Fibroblast of lung (primary cell): ENCODE measurements at regions not wholly inside any gene's neighbourhood (a gene's known extent, or its start where the extent isn't known, plus 50 kb on each side); places are given as distances from the start of the nearest gene placed in this dataset.

Source experiments
- DNase-seq, 2 donors: peaks; one replicate each; pipeline versions ENCODE4 v3.0.0 to v3.0.0-alpha.2; 2010; ENCODE audit warnings: low read depth in 2 of 2
- H2AFZ ChIP-seq: 2 replicates; pipeline ENCODE4 v1.5.1; 2012; ENCODE audit warnings: low read length, control low read depth, inconsistent platforms
- H3K27ac ChIP-seq: 2 replicates; pipeline ENCODE4 v1.5.1; 2011; ENCODE audit warnings: low read length, control low read depth; ENCODE audit not compliant: insufficient read depth
- H3K27me3 ChIP-seq: 2 replicates; pipeline ENCODE4 v1.5.1; 2011; ENCODE audit warnings: mild to moderate bottlenecking, low read length; ENCODE audit not compliant: control insufficient read depth, insufficient read depth
- H3K36me3 ChIP-seq: 2 replicates; pipeline ENCODE4 v1.5.1; 2011; ENCODE audit warnings: low read length; ENCODE audit not compliant: control insufficient read depth, insufficient read depth
- H3K4me1 ChIP-seq: 2 replicates; pipeline ENCODE4 v1.5.1; 2011; ENCODE audit warnings: low read length; ENCODE audit not compliant: control insufficient read depth, insufficient read depth; ENCODE audit errors: extremely low read depth
- H3K4me2 ChIP-seq: 2 replicates; pipeline ENCODE4 v1.5.1; 2011; ENCODE audit warnings: low read length, control low read depth; ENCODE audit not compliant: insufficient read depth; ENCODE audit errors: extremely low read depth
- H3K4me3 ChIP-seq, 4 experiments: fragments of 200-600 bp in 1 of 4; sonication (generic) in 1 of 4; replicated peaks in 1 of 4; 2 replicates each; pipeline ENCODE4 v1.5.1; 2011 to 2016; ENCODE audit warnings: low read length in 4 of 4, low read depth in 3 of 4, mild to moderate bottlenecking in 3 of 4, control low read depth in 2 of 4, inconsistent platforms in 1 of 4, mixed read lengths in 1 of 4; ENCODE audit not compliant: insufficient read depth in 1 of 4; ENCODE audit errors: control extremely low read depth in 1 of 4
- H3K79me2 ChIP-seq: 2 replicates; pipeline ENCODE4 v1.5.1; 2012; ENCODE audit warnings: mild to moderate bottlenecking, low read length, inconsistent platforms; ENCODE audit not compliant: control insufficient read depth, insufficient read depth
- H3K9ac ChIP-seq: 2 replicates; pipeline ENCODE4 v1.5.1; 2011; ENCODE audit warnings: mild to moderate bottlenecking, low read length, control low read depth; ENCODE audit not compliant: insufficient read depth
- H3K9me3 ChIP-seq: 2 replicates; pipeline ENCODE4 v1.5.1; 2012; ENCODE audit warnings: low read depth, low read length; ENCODE audit not compliant: control insufficient read depth, insufficient read depth
- H4K20me1 ChIP-seq: 2 replicates; pipeline ENCODE4 v1.5.1; 2011; ENCODE audit warnings: low read length; ENCODE audit not compliant: control insufficient read depth, insufficient read depth; ENCODE audit errors: extremely low read depth
- CTCF ChIP-seq, 2 donors: IDR thresholded peaks in 1 of 2; conservative IDR thresholded peaks in 1 of 2; 1 replicate in 1 of 2; 2 replicates in 1 of 2; pipeline ENCODE4 v1.5.1; 2011 to 2012; ENCODE audit warnings: low read length in 2 of 2, control low read depth in 1 of 2, inconsistent platforms in 1 of 2, low read depth in 1 of 2, mild to moderate bottlenecking in 1 of 2
- EZH2 ChIP-seq: IDR thresholded peaks from 2 replicates; pipeline ENCODE4 v1.5.1; 2012; ENCODE audit warnings: low read length, control low read depth, mild to moderate bottlenecking; ENCODE audit errors: missing control alignments

GRCh38 chr9:75642522-75642921 lies 248.0 kb upstream of the PCSK5 start:
- DNase-seq: no peak
- H4K20me1 ChIP-seq: no peaks in the 10 kb centered on the region
- H3K4me1 ChIP-seq: no peaks in the 10 kb centered on the region
- no peak overlapping the region for H3K27ac ChIP-seq
- H3K4me2 ChIP-seq: no peak overlapping the region
- H3K79me2 ChIP-seq: no peaks in the 10 kb centered on the region
- no peak overlapping the region for H3K4me3 ChIP-seq
- H3K36me3 ChIP-seq: no peaks in the 10 kb centered on the region
- no peak overlapping the region for H3K9ac ChIP-seq
- H2AFZ ChIP-seq: no peak overlapping the region
- H3K9me3 ChIP-seq: no peaks in the 10 kb centered on the region
- TF ChIP-seq CTCF (conservative IDR thresholded peaks at IDR 0.05 in 1 of 2, IDR thresholded peaks at IDR 0.05 in 1 of 2; ENCODE audit: low read depth in 1 of 2, low read length in 2 of 2) (no peak), EZH2 (no peak)
- no peaks in the 10 kb centered on the region for H3K27me3 ChIP-seq

GRCh38 chr9:75644649-75645048 lies 245.8 kb upstream of the PCSK5 start:
- H3K79me2 ChIP-seq: no peaks in the 10 kb centered on the region
- H3K27ac ChIP-seq: no peak overlapping the region
- no peaks in the 10 kb centered on the region for H3K27me3 ChIP-seq
- TF ChIP-seq EZH2 (no peak), CTCF (conservative IDR thresholded peaks at IDR 0.05 in 1 of 2, IDR thresholded peaks at IDR 0.05 in 1 of 2; ENCODE audit: low read depth in 1 of 2, low read length in 2 of 2) (no peak)
- H3K9me3 ChIP-seq: no peaks in the 10 kb centered on the region
- no peaks in the 10 kb centered on the region for H3K4me1 ChIP-seq
- DNase-seq: no peak
- H3K9ac ChIP-seq: no peak overlapping the region
- no peaks in the 10 kb centered on the region for H4K20me1 ChIP-seq
- no peak overlapping the region for H3K4me3 ChIP-seq
- H2AFZ ChIP-seq: no peak overlapping the region
- H3K36me3 ChIP-seq: no peaks in the 10 kb centered on the region
- H3K4me2 ChIP-seq: no peak overlapping the region

- no peak overlapping the region for H3K9ac ChIP-seq
- H3K9me3 ChIP-seq: no peaks in the 10 kb centered on the region
- H3K27me3 ChIP-seq: no peaks in the 10 kb centered on the region
- H3K36me3 ChIP-seq: no peaks in the 10 kb centered on the region
- no peak overlapping the region for H2AFZ ChIP-seq
- H4K20me1 ChIP-seq: no peaks in the 10 kb centered on the region
- no peaks in the 10 kb centered on the region for H3K4me1 ChIP-seq
- DNase-seq: no peak
- no peak overlapping the region for H3K27ac ChIP-seq
- H3K79me2 ChIP-seq: no peaks in the 10 kb centered on the region
- H3K4me2 ChIP-seq: no peak overlapping the region
- no peak for TF ChIP-seq EZH2
- H3K4me3 ChIP-seq: no peak overlapping the region
Measured at GRCh38 chr9:75648034-75648433, 242.4 kb upstream of the PCSK5 start.
